ENCODE measurements at regions not wholly inside any gene's neighbourhood (a gene's known extent, or its start where the extent isn't known, plus 50 kb on each side); places are given as distances from the start of the nearest gene placed in this dataset.
A peak's percentile ranks its signal among the peaks of the same experiment; 100 is the strongest.

DNA sequence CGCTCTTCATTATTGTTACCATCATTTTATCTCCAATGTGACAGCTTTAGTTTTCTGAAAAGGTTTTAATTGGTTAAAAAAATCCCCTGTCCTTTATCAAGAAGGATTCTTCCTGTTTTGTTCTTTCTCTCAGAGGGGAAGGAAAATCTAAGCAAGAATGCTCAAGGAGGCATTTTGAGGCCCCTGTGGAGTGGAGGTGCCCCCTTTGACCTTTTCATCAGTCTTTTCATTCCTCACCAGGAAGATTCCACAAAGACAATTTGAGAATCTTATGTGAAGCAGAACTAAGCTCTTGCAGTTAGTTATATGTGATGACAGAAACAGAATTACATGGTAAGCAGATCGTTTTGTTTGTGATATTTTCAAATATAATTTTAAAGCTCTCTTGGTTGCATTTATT lies 489.6 kb downstream of the MAN2A1 start:
- Mint-ChIP-seq H3K27me3 (ENCODE audit: low read depth) (no peaks in the 10 kb centered on the region), H3K27ac (peak overlapping the region in 1 of 3 experiments; percentile 83; a peak in 2 of 7 replicates), H3K4me3 (no peak overlapping the region), H3K9me3 (no peaks in the 10 kb centered on the region), H3K4me1 (peaks cover 6 to 10% of the 10 kb centered on the region in 2 experiments), H3K36me3 (ENCODE audit: insufficient read depth in 1 of 3, low read depth in 3 of 3) (no peaks in the 10 kb centered on the region)
- H4K8ac ChIP-seq (replicated peaks; ENCODE audit: insufficient read length, low read depth, low read length) = no peak overlapping the region
- H3K56ac ChIP-seq (ENCODE audit: insufficient read length, low read depth, low read length) = no peak overlapping the region
- H3K9ac ChIP-seq (ENCODE audit: extremely low read depth, insufficient read length, low read length) = no peak overlapping the region
- H2BK20ac ChIP-seq (ENCODE audit: low read depth, low read length, poor library complexity, severe bottlenecking) = no peak overlapping the region
- no peak overlapping the region for H2BK12ac ChIP-seq (ENCODE audit: insufficient read length, low read depth, low read length)
- TF ChIP-seq, protein P1, sequence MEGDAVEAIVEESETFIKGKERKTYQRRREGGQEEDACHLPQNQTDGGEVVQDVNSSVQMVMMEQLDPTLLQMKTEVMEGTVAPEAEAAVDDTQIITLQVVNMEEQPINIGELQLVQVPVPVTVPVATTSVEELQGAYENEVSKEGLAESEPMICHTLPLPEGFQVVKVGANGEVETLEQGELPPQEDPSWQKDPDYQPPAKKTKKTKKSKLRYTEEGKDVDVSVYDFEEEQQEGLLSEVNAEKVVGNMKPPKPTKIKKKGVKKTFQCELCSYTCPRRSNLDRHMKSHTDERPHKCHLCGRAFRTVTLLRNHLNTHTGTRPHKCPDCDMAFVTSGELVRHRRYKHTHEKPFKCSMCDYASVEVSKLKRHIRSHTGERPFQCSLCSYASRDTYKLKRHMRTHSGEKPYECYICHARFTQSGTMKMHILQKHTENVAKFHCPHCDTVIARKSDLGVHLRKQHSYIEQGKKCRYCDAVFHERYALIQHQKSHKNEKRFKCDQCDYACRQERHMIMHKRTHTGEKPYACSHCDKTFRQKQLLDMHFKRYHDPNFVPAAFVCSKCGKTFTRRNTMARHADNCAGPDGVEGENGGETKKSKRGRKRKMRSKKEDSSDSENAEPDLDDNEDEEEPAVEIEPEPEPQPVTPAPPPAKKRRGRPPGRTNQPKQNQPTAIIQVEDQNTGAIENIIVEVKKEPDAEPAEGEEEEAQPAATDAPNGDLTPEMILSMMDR (conservative IDR thresholded peaks at IDR 0.05) = no peak
- no CpG with 5 or more reads among the region's 2 CpGs for WGBS (ENCODE audit: extremely low coverage, insufficient read length, low lambda C conversion rate)
- no peak overlapping the region for H3K4me2 ChIP-seq (ENCODE audit: insufficient read depth, insufficient read length, low read length)
- no peaks in the 10 kb centered on the region for H3K79me1 ChIP-seq (ENCODE audit: insufficient read depth, low read depth, low read length, poor library complexity, severe bottlenecking)
- no peak overlapping the region for H4K91ac ChIP-seq (ENCODE audit: insufficient read length, low read depth, low read length)
- no peak overlapping the region for H2BK5ac ChIP-seq (ENCODE audit: insufficient read length, low read length)
- no peak overlapping the region for H4K5ac ChIP-seq (ENCODE audit: insufficient read length, low read depth, low read length)
- no peaks in the 10 kb centered on the region for H3K79me2 ChIP-seq (ENCODE audit: insufficient read depth, low read length)
- no peak overlapping the region for H3K18ac ChIP-seq (ENCODE audit: insufficient read length, low read depth, low read length)
- no peaks in the 10 kb centered on the region for H3K9me3 ChIP-seq (ENCODE audit: control insufficient read depth, low read depth, low read length)
- no peaks in the 10 kb centered on the region for H3K27me3 ChIP-seq (ENCODE audit: insufficient read depth, low read length)
- no peak overlapping the region for H2BK120ac ChIP-seq (ENCODE audit: low read depth, low read length, poor library complexity, severe bottlenecking)
- no peak overlapping the region for H2BK15ac ChIP-seq (ENCODE audit: low read depth, low read length)
- H3K4ac ChIP-seq (ENCODE audit: low read depth, low read length) = no peak overlapping the region
- no peak overlapping the region for H3T11ph ChIP-seq (ENCODE audit: low read length)
- H3K14ac ChIP-seq (ENCODE audit: insufficient read depth, low read length) = no peak overlapping the region
- no peaks in the 10 kb centered on the region for H4K20me1 ChIP-seq (ENCODE audit: control insufficient read depth, insufficient read depth, insufficient read length)
- no peak overlapping the region for H3K27ac ChIP-seq (ENCODE audit: insufficient read length, low read depth, low read length)
- no peaks in the 10 kb centered on the region for H3K4me1 ChIP-seq (ENCODE audit: insufficient read depth, low read length)
- H3K23ac ChIP-seq (ENCODE audit: insufficient read length, low read depth, low read length) = no peak overlapping the region
- H3K23me2 ChIP-seq (ENCODE audit: insufficient read length, low read depth, low read length, poor library complexity, severe bottlenecking) = no peaks in the 10 kb centered on the region
- H2AK5ac ChIP-seq (ENCODE audit: insufficient read length, low read length) = no peak overlapping the region
- H2AFZ ChIP-seq (ENCODE audit: low read length) = no peak overlapping the region
- no peak for DNase-seq

Data from H9 (cell line).